HepG2 (cell line): ENCODE measurements at regions not wholly inside any gene's neighbourhood (a gene's known extent, or its start where the extent isn't known, plus 50 kb on each side); places are given as distances from the start of the nearest gene placed in this dataset.

Source experiments
- BCL6 ChIP-seq: IDR thresholded peaks from 2 replicates; pipeline ENCODE4 v1.6.1; 2016; ENCODE audit warnings: missing genetic modification reagents, missing compliant biosample characterization
- KMT2B ChIP-seq: IDR thresholded peaks from 2 replicates; pipeline ENCODE4 v1.6.1; 2016; ENCODE audit warnings: missing genetic modification reagents, missing compliant biosample characterization
- MAFF ChIP-seq: IDR thresholded peaks from 2 replicates; pipeline ENCODE4 v1.6.1; 2011; ENCODE audit warnings: low read depth, low read length, improper control_type of control experiment
- MTF2 ChIP-seq: sonication (generic); formaldehyde crosslinking; IDR thresholded peaks from 2 replicates; pipeline ENCODE4 v1.5.0; 2020; ENCODE audit warnings: missing genetic modification reagents, borderline replicate concordance
- PPARG ChIP-seq: conservative IDR thresholded peaks from 2 replicates; pipeline ENCODE4 v1.6.1; 2016; ENCODE audit warnings: missing biosample characterization, missing genetic modification reagents
- RBM39 ChIP-seq: fragments of 200-400 bp; formaldehyde crosslinking; IDR thresholded peaks from one replicate; pipeline ENCODE4 v1.6.1; 2018; ENCODE audit warnings: antibody characterized with exemption, mild to moderate bottlenecking, low read depth, low read length; ENCODE audit not compliant: poor library complexity, severe bottlenecking
- RNF2 ChIP-seq: fragments of 450-650 bp; conservative IDR thresholded peaks from 2 replicates; pipeline ENCODE4 v1.6.1; 2016; ENCODE audit warnings: low read depth
- RXRB ChIP-seq: IDR thresholded peaks from 2 replicates; pipeline ENCODE4 v1.6.1; 2016; ENCODE audit warnings: borderline replicate concordance, missing genetic modification reagents, missing compliant biosample characterization
- SPEN ChIP-seq: sonication (generic); formaldehyde crosslinking; IDR thresholded peaks from 2 replicates; pipeline ENCODE4 v1.5.1; 2020; ENCODE audit warnings: low read depth, mild to moderate bottlenecking, missing genetic modification reagents
- SRY ChIP-seq: sonication (generic); formaldehyde crosslinking; IDR thresholded peaks from 2 replicates; pipeline ENCODE4 v1.8.0; 2022; ENCODE audit warnings: mild to moderate bottlenecking, missing genetic modification reagents
- ZFP36L1 ChIP-seq: sonication (generic); formaldehyde crosslinking; IDR thresholded peaks from 2 replicates; pipeline ENCODE4 v1.8.0; 2022; ENCODE audit warnings: mild to moderate bottlenecking, missing genetic modification reagents, moderate library complexity
- ZNF180 ChIP-seq: sonication (generic); formaldehyde crosslinking; IDR thresholded peaks from 2 replicates; pipeline ENCODE4 v1.4.0; 2020; ENCODE audit warnings: low read depth, missing genetic modification reagents, borderline replicate concordance
- ZSCAN22 ChIP-seq: sonication (generic); formaldehyde crosslinking; IDR thresholded peaks from 2 replicates; pipeline ENCODE4 v1.4.0; 2020; ENCODE audit warnings: mild to moderate bottlenecking, missing genetic modification reagents
- TF ChIP-seq, protein P1 (sequence below): sonication (generic); formaldehyde crosslinking; conservative IDR thresholded peaks from 2 replicates; pipeline ENCODE4 v1.4.0; 2020; ENCODE audit warnings: missing genetic modification reagents
- TF ChIP-seq, protein P2 (sequence below): sonication (generic); formaldehyde crosslinking; IDR thresholded peaks from 2 replicates; pipeline ENCODE4 v1.5.0; 2020; ENCODE audit warnings: mild to moderate bottlenecking, missing genetic modification reagents, borderline replicate concordance
- TF ChIP-seq, protein P3 (sequence below): IDR thresholded peaks from 2 replicates; pipeline ENCODE4 v1.6.1; 2012; ENCODE audit warnings: inconsistent platforms
- TF ChIP-seq, protein P4 (sequence below): sonication (generic); formaldehyde crosslinking; IDR thresholded peaks from 2 replicates; pipeline ENCODE4 v1.4.0; 2020; ENCODE audit warnings: missing genetic modification reagents, borderline replicate concordance

DNA sequence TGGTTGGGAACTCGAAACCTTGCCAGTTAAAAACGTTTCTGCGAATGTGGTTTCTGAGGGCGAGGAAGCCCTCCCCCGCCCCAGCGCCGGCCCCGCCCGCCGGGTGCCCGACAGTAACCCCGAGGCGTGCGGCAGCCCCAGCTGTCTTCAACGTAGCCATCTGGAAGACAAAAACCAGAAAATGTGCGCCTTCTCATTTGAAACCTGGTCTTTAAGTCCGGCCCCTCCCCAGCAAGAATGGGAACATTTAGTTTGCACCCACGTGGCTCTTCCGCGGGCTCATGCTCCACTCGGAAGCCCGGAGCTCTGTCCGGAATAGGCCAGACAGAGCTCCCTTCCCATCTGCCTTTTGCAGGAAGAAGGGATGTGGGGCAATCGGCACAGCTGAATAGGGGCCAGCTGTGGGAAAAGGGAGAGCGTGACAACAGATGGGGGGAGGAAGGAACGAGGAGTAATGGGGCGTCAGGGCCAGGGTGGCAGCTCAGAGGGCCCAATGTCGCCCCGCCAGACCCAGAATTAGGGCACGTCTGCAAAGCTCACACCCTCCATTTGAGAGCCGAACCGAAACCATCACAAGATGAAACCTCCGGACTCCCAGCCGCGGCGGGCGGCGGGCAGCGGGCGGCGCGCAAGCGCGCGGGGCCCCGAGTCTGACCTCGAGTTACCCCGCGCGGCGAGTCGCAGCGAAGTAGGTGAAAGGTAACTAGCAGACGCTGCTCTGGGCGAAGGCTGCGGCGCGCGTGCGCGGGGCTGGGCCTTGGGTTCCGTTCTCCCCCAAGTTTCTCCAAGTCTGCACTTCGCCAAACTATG is 63.4 kb upstream of the ABCA1 start (continued):
- TF ChIP-seq, protein P1, sequence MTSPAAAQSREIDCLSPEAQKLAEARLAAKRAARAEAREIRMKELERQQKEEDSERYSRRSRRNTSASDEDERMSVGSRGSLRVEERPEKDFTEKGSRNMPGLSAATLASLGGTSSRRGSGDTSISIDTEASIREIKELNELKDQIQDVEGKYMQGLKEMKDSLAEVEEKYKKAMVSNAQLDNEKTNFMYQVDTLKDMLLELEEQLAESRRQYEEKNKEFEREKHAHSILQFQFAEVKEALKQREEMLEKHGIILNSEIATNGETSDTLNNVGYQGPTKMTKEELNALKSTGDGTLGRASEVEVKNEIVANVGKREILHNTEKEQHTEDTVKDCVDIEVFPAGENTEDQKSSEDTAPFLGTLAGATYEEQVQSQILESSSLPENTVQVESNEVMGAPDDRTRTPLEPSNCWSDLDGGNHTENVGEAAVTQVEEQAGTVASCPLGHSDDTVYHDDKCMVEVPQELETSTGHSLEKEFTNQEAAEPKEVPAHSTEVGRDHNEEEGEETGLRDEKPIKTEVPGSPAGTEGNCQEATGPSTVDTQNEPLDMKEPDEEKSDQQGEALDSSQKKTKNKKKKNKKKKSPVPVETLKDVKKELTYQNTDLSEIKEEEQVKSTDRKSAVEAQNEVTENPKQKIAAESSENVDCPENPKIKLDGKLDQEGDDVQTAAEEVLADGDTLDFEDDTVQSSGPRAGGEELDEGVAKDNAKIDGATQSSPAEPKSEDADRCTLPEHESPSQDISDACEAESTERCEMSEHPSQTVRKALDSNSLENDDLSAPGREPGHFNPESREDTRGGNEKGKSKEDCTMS (CRISPR knock-in tag) = no peak
- TF ChIP-seq RNF2 = 0 out of 2 replicates have a peak, but pooled peaks have one; percentile 64
- 0 out of 2 replicates have a peak, but pooled peaks have one; percentile 25 for TF ChIP-seq ZFP36L1
- TF ChIP-seq SRY (CRISPR knock-in tag) = peak; percentile 73; the same call in 1 of the 2 replicates
- TF ChIP-seq ZNF180 (CRISPR knock-in tag) = peak; percentile 69; the same call in 1 of the 2 replicates
- TF ChIP-seq, protein P2, sequence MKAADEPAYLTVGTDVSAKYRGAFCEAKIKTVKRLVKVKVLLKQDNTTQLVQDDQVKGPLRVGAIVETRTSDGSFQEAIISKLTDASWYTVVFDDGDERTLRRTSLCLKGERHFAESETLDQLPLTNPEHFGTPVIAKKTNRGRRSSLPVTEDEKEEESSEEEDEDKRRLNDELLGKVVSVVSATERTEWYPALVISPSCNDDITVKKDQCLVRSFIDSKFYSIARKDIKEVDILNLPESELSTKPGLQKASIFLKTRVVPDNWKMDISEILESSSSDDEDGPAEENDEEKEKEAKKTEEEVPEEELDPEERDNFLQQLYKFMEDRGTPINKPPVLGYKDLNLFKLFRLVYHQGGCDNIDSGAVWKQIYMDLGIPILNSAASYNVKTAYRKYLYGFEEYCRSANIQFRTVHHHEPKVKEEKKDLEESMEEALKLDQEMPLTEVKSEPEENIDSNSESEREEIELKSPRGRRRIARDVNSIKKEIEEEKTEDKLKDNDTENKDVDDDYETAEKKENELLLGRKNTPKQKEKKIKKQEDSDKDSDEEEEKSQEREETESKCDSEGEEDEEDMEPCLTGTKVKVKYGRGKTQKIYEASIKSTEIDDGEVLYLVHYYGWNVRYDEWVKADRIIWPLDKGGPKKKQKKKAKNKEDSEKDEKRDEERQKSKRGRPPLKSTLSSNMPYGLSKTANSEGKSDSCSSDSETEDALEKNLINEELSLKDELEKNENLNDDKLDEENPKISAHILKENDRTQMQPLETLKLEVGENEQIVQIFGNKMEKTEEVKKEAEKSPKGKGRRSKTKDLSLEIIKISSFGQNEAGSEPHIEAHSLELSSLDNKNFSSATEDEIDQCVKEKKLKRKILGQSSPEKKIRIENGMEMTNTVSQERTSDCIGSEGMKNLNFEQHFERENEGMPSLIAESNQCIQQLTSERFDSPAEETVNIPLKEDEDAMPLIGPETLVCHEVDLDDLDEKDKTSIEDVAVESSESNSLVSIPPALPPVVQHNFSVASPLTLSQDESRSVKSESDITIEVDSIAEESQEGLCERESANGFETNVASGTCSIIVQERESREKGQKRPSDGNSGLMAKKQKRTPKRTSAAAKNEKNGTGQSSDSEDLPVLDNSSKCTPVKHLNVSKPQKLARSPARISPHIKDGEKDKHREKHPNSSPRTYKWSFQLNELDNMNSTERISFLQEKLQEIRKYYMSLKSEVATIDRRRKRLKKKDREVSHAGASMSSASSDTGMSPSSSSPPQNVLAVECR (CRISPR knock-in tag) = peak; percentile 56; the same call in 1 of the 2 replicates
- TF ChIP-seq, protein P3, sequence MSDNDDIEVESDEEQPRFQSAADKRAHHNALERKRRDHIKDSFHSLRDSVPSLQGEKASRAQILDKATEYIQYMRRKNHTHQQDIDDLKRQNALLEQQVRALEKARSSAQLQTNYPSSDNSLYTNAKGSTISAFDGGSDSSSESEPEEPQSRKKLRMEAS = peak; percentile 58
- TF ChIP-seq MAFF = no peak
- TF ChIP-seq PPARG (CRISPR knock-in tag) = peak; percentile 97
- TF ChIP-seq SPEN (CRISPR knock-in tag) = peak; percentile 40
- peak; percentile 50; the same call in 1 of the 2 replicates for TF ChIP-seq KMT2B
- no peak for TF ChIP-seq ZSCAN22 (CRISPR knock-in tag)
- TF ChIP-seq RXRB (CRISPR knock-in tag) = peak; percentile 99
- TF ChIP-seq MTF2 (CRISPR knock-in tag) = 0 out of 2 replicates have a peak, but pooled peaks have one; percentile 4
- TF ChIP-seq BCL6 (CRISPR knock-in tag) = peak; percentile 45
- TF ChIP-seq, protein P4, sequence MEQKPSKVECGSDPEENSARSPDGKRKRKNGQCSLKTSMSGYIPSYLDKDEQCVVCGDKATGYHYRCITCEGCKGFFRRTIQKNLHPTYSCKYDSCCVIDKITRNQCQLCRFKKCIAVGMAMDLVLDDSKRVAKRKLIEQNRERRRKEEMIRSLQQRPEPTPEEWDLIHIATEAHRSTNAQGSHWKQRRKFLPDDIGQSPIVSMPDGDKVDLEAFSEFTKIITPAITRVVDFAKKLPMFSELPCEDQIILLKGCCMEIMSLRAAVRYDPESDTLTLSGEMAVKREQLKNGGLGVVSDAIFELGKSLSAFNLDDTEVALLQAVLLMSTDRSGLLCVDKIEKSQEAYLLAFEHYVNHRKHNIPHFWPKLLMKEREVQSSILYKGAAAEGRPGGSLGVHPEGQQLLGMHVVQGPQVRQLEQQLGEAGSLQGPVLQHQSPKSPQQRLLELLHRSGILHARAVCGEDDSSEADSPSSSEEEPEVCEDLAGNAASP = peak; percentile 85; the same call in 1 of the 2 replicates
- no peak for TF ChIP-seq RBM39
